ENCODE measurements at regions not wholly inside any gene's neighbourhood (a gene's known extent, or its start where the extent isn't known, plus 50 kb on each side); places are given as distances from the start of the nearest gene placed in this dataset.

- 69% methylated on average over 8 of the region's 8 CpGs for WGBS (ENCODE audit: low lambda C conversion rate, missing lambda C conversion rate)
- TF ChIP-seq EZH2phosphoT487 (IDR thresholded peaks at IDR 0.05; ENCODE audit: low read depth, severe bottlenecking, unreplicated experiment) (no peak), EZH2 (IDR thresholded peaks at IDR 0.05; ENCODE audit: borderline replicate concordance) (no peak)
- TF ChIP-seq, protein P1, sequence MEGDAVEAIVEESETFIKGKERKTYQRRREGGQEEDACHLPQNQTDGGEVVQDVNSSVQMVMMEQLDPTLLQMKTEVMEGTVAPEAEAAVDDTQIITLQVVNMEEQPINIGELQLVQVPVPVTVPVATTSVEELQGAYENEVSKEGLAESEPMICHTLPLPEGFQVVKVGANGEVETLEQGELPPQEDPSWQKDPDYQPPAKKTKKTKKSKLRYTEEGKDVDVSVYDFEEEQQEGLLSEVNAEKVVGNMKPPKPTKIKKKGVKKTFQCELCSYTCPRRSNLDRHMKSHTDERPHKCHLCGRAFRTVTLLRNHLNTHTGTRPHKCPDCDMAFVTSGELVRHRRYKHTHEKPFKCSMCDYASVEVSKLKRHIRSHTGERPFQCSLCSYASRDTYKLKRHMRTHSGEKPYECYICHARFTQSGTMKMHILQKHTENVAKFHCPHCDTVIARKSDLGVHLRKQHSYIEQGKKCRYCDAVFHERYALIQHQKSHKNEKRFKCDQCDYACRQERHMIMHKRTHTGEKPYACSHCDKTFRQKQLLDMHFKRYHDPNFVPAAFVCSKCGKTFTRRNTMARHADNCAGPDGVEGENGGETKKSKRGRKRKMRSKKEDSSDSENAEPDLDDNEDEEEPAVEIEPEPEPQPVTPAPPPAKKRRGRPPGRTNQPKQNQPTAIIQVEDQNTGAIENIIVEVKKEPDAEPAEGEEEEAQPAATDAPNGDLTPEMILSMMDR (IDR thresholded peaks at IDR 0.05; ENCODE audit: poor library complexity): no peak
- H3K4me2 ChIP-seq: no peak overlapping the region
These were observed 342.8 kb downstream of the GABRG2 start for GRCh38 chr5:162410365-162410764.

GRCh38 chr5:162429142-162429541, 361.6 kb downstream of the GABRG2 start:
- Histone ChIP-seq H3K36me3 (replicated peaks; ENCODE audit: insufficient read depth, low read depth) (no peaks in the 10 kb centered on the region), H3K4me1 (ENCODE audit: insufficient read depth) (no peaks in the 10 kb centered on the region), H3K9me3 (ENCODE audit: low read depth) (no peaks in the 10 kb centered on the region), H2AFZ (no peak overlapping the region), H3K27me3 (no peaks in the 10 kb centered on the region), H3K4me2 (no peak overlapping the region), H3K27ac (no peak overlapping the region), H3K79me2 (no peaks in the 10 kb centered on the region), H4K20me1 (ENCODE audit: insufficient read depth, poor library complexity, severe bottlenecking) (no peaks in the 10 kb centered on the region), H3K4me3 (no peak overlapping the region), H3K9me2 (replicated peaks; ENCODE audit: insufficient read depth) (no peaks in the 10 kb centered on the region)
- TF ChIP-seq, protein P1 (IDR thresholded peaks at IDR 0.05; ENCODE audit: poor library complexity): no peak
- TF ChIP-seq EZH2 (IDR thresholded peaks at IDR 0.05; ENCODE audit: borderline replicate concordance) (no peak), EZH2phosphoT487 (IDR thresholded peaks at IDR 0.05; ENCODE audit: low read depth, severe bottlenecking, unreplicated experiment) (no peak)
- no peak for DNase-seq (ENCODE audit: low spot score)

More at GRCh38 chr5:162410365-162410764, 342.8 kb downstream of the GABRG2 start:
- no peak overlapping the region for H3K27ac ChIP-seq
- H3K4me1 ChIP-seq (ENCODE audit: insufficient read depth): no peaks in the 10 kb centered on the region
- H3K36me3 ChIP-seq (replicated peaks; ENCODE audit: insufficient read depth, low read depth): no peaks in the 10 kb centered on the region
- no peak overlapping the region for H3K4me3 ChIP-seq
- H3K79me2 ChIP-seq: no peaks in the 10 kb centered on the region
- no peak for DNase-seq (ENCODE audit: low spot score)
- H2AFZ ChIP-seq: no peak overlapping the region
- no peaks in the 10 kb centered on the region for H3K27me3 ChIP-seq
- no peaks in the 10 kb centered on the region for H4K20me1 ChIP-seq (ENCODE audit: insufficient read depth, poor library complexity, severe bottlenecking)
- H3K9me3 ChIP-seq (ENCODE audit: low read depth): no peaks in the 10 kb centered on the region
- H3K9me2 ChIP-seq (replicated peaks; ENCODE audit: insufficient read depth): no peaks in the 10 kb centered on the region

DNA sequence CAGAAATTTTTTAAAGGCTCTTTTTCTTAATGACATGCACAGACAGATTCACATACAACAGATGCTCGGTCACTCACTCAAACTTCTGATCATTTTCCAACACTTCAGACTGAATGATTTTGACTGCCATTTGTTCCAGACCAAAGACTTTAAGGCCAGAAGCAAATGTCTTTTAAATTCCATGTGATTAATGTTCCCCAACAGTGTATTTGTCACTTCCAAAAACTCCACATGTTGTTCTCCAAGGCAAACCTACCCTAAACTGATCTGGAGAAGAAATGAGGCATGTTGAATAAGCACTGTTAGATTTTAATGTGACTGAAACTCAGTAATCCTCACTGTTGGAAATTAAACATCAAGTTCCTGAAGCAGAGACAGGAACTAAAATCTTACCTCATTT, 366.7 kb downstream of the GABRG2 start:
- no peaks in the 10 kb centered on the region for H3K9me3 ChIP-seq (ENCODE audit: low read depth)
- H3K79me2 ChIP-seq: no peaks in the 10 kb centered on the region
- no peak overlapping the region for H2AFZ ChIP-seq
- TF ChIP-seq EZH2phosphoT487 (IDR thresholded peaks at IDR 0.05; ENCODE audit: low read depth, severe bottlenecking, unreplicated experiment) (no peak), EZH2 (IDR thresholded peaks at IDR 0.05; ENCODE audit: borderline replicate concordance) (no peak)
- TF ChIP-seq, protein P1 (IDR thresholded peaks at IDR 0.05; ENCODE audit: poor library complexity): no peak
- no peaks in the 10 kb centered on the region for H3K9me2 ChIP-seq (replicated peaks; ENCODE audit: insufficient read depth)
- H3K27ac ChIP-seq: no peak overlapping the region
- no peak overlapping the region for H3K4me2 ChIP-seq
- no peak for DNase-seq (ENCODE audit: low spot score)
- H3K4me3 ChIP-seq: no peak overlapping the region
- H3K27me3 ChIP-seq: no peaks in the 10 kb centered on the region
- 71% methylated on average over 1 of the region's 1 CpG for WGBS (ENCODE audit: low lambda C conversion rate, missing lambda C conversion rate)
- no peaks in the 10 kb centered on the region for H4K20me1 ChIP-seq (ENCODE audit: insufficient read depth, poor library complexity, severe bottlenecking)
- H3K36me3 ChIP-seq (replicated peaks; ENCODE audit: insufficient read depth, low read depth): no peaks in the 10 kb centered on the region
- H3K4me1 ChIP-seq (ENCODE audit: insufficient read depth): no peaks in the 10 kb centered on the region

- Histone ChIP-seq H3K4me3 (no peak overlapping the region), H3K9me2 (replicated peaks; ENCODE audit: insufficient read depth) (no peaks in the 10 kb centered on the region), H3K4me1 (ENCODE audit: insufficient read depth) (no peaks in the 10 kb centered on the region), H3K4me2 (no peak overlapping the region), H3K79me2 (no peaks in the 10 kb centered on the region), H3K36me3 (replicated peaks; ENCODE audit: insufficient read depth, low read depth) (no peaks in the 10 kb centered on the region), H3K27me3 (no peaks in the 10 kb centered on the region), H4K20me1 (ENCODE audit: insufficient read depth, poor library complexity, severe bottlenecking) (no peaks in the 10 kb centered on the region), H2AFZ (no peak overlapping the region), H3K9me3 (ENCODE audit: low read depth) (no peaks in the 10 kb centered on the region), H3K27ac (no peak overlapping the region)
- TF ChIP-seq, protein P1 (IDR thresholded peaks at IDR 0.05; ENCODE audit: poor library complexity): no peak
- TF ChIP-seq EZH2 (IDR thresholded peaks at IDR 0.05; ENCODE audit: borderline replicate concordance) (no peak), EZH2phosphoT487 (IDR thresholded peaks at IDR 0.05; ENCODE audit: low read depth, severe bottlenecking, unreplicated experiment) (no peak)
- whole genome bisulfite sequencing (ENCODE audit: low lambda C conversion rate, missing lambda C conversion rate): 92% methylated on average over 2 of the region's 2 CpGs
- DNase-seq (ENCODE audit: low spot score): no peak
These were observed 368.5 kb downstream of the GABRG2 start for GRCh38 chr5:162436055-162436454.
